Left renal cortex interstitium (tissue), 4 donors: ENCODE measurements at regions not wholly inside any gene's neighbourhood (a gene's known extent, or its start where the extent isn't known, plus 50 kb on each side); places are given as distances from the start of the nearest gene placed in this dataset.

Experiments
- DNase-seq, 4 donors: peaks; one replicate each; pipeline ENCODE4 v3.0.0-alpha.2; 2013; ENCODE audit warnings: low read depth in 4 of 4, low spot score in 2 of 4, missing footprints in 1 of 4

- DNase-seq: no peak
Observed at GRCh38 chr3:168540726-168541125, 445.0 kb upstream of the GOLIM4 start.

- DNase-seq: no peak
Observed at GRCh38 chr3:168539909-168540308, 444.2 kb upstream of the GOLIM4 start.

GRCh38 chr3:168534761-168535160 lies 439.0 kb upstream of the GOLIM4 start:
- DNase-seq: no peak

- no peak for DNase-seq
Observed at GRCh38 chr3:168533600-168533999, 437.9 kb upstream of the GOLIM4 start.

- DNase-seq: no peak
Observed at GRCh38 chr3:168532135-168532534, 436.4 kb upstream of the GOLIM4 start.

GRCh38 chr3:168531116-168531515 lies 435.4 kb upstream of the GOLIM4 start:
- no peak for DNase-seq

GRCh38 chr3:168524129-168524528 lies 428.4 kb upstream of the GOLIM4 start:
- no peak for DNase-seq

GRCh38 chr3:168517249-168518071 lies 421.7 kb upstream of the GOLIM4 start:
- DNase-seq: no peak

- DNase-seq: no peak
Observed at GRCh38 chr3:168514252-168514651, 418.5 kb upstream of the GOLIM4 start.

- DNase-seq: no peak
Observed at GRCh38 chr3:168512802-168513201, 417.1 kb upstream of the GOLIM4 start.

GRCh38 chr3:168511428-168512014 lies 415.8 kb upstream of the GOLIM4 start:
- DNase-seq: no peak

GRCh38 chr3:168506589-168506988 lies 410.9 kb upstream of the GOLIM4 start:
- DNase-seq: no peak

GRCh38 chr3:168501570-168501969 lies 405.8 kb upstream of the GOLIM4 start:
- DNase-seq: no peak

- DNase-seq: no peak
Observed at GRCh38 chr3:168498194-168498593, 402.5 kb upstream of the GOLIM4 start.

GRCh38 chr3:168497741-168498140 lies 402.0 kb upstream of the GOLIM4 start:
- no peak for DNase-seq

GRCh38 chr3:168497183-168497582 lies 401.5 kb upstream of the GOLIM4 start:
- DNase-seq: no peak

- DNase-seq: no peak
Observed at GRCh38 chr3:168495932-168496331, 400.2 kb upstream of the GOLIM4 start.

GRCh38 chr3:168495270-168495669 lies 399.5 kb upstream of the GOLIM4 start:
- DNase-seq: no peak

GRCh38 chr3:168493412-168494205 lies 397.9 kb upstream of the GOLIM4 start:
- no peak for DNase-seq

GRCh38 chr3:168490981-168491380 lies 395.3 kb upstream of the GOLIM4 start:
- DNase-seq: no peak

GRCh38 chr3:168489301-168489700 lies 393.6 kb upstream of the GOLIM4 start:
- no peak for DNase-seq

GRCh38 chr3:168485936-168486335 lies 390.2 kb upstream of the GOLIM4 start:
- no peak for DNase-seq
